Superior temporal gyrus (tissue), 1 donor: ENCODE measurements at regions not wholly inside any gene's neighbourhood (a gene's known extent, or its start where the extent isn't known, plus 50 kb on each side); places are given as distances from the start of the nearest gene placed in this dataset.

Experiments
- DNase-seq: peaks from one replicate; pipeline ENCODE4 v3.0.0-alpha.2; 2016; ENCODE audit errors: extremely low spot score

GRCh38 chr1:29712801-29713200 is 476.5 kb downstream of the PTPRU start:
- DNase-seq: no peak

GRCh38 chr1:29712284-29712651 is 475.9 kb downstream of the PTPRU start:
- DNase-seq: no peak

GRCh38 chr1:29711582-29712283 is 475.4 kb downstream of the PTPRU start:
- no peak for DNase-seq

DNA sequence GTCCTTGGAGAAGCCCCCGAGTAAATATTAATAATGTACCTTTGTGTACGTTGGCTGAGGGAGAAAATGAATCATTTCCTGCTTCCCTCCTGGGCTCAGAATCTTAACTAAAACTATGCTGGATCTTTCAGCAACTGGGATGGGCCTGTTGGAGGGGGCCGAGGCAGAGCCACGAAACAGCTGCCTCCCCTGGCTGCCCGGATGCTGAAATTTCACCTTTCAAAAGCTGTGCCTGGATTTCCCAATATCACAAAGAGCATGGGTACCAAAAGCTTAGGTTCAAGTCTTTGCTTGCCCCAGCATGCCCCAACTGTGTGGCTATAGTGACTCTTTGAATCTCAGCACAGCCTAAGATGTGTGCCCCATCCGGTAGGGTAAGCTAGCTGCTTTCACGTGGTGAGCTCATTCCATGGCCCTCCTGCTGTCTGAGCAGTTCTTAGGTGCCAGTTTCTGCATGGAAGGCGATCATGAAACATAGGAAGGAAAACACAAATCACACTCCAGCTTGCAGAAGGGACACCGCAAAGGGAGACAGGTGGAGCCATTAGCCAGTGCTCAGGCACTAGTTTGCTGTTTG is 473.5 kb downstream of the PTPRU start:
- no peak for DNase-seq

DNA sequence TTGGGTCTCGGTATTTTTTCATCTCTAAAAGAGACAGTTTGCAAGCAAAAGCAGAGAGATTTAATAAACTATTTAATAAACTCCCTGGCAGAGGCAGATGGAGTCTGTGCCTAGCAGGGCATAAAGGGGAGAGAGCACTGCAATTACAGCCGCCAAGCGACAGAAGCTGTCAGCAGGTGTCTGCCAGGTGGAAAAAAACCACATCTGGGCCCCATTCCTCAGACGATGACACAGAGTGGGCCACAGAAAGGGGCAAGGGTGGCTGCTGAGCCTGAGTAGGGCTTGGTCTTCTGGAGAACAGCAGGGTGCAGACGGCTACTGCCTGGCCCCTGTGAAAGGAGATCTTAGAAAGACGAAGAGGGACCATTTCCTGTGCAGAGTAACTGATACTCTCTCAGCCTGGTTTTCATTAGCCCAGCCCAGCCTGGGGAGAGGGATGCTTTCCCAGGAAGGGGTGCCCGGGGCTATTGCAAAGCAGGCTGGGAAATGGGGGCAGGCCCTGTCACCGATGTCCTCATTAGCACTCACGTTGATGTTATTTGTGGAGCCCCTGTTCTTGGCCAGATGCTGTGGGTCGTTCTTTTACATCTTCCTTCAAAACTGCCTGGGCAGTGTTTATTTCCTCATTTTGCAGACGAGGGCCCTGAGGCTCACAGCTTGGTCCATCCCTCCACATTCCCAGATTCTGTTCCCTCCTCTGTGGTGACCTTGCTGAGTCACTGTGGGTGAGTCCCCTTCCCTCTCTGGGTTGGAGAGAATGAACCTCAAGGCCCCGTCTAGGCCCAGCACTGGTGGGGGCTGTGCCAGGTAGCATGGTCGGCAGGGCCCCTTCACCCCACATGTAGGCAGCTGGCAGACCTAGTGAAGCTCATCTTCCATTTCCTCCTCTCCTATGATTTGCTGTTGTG is 472.7 kb downstream of the PTPRU start:
- no peak for DNase-seq

DNA sequence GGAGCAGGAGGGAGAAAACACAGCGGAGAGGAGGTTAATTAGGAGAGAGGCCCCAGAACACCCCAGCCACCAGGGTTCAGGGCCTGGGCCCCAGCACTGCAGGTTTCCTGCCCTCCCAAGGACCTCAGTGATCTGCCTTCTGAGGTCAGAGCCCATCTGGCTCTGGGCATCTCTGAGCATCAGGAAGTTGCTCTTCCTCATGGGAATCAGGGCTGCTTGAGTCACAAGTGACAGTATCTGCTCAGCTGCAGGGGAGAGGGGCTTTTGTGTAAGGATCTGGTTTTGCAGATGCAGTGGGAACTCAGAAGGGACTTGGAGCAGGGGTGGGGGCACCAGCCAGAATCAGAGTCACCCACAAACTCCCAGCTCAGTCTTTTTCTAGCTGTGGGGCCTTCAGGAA is 472.1 kb downstream of the PTPRU start:
- no peak for DNase-seq

DNA sequence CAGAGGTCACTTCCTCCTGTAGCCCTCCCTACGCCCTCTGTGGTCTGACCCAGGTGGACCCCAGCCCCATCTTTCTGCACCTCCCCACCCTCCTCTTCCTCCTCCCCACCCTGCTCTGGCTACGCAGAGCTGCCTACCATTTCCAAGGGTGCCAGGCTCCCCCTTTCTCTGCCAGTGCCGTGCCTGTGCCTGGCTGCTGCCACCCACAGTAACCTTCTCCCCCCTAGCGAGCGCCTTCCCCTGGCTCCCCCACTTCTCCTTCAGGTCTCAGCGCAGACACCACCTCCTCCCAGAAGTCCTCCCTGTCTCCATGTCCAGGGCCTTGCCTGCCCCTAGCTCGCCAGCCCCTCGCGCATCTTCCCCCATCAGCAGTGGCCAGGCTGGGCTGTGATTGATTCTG is 471.5 kb downstream of the PTPRU start:
- no peak for DNase-seq

DNA sequence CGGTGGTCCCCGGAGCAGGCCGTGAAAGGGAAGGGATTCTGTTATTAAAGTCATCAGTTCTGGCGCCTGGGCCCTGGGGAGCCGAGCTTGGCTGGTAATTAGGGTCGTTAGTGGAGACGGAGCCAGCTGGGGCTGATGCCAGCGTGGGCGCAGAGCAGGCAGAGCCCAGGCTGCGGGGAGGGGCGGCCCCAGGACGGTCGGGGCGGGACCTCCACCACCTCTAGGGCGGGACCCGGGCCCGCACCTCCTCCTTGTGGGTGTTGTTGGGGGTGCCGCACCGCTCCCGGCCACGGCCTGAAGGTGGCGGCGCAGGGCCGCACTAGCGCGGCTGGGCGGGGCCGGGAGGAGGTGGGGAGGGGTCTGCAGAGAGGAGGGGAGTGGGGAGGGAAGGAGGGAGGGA is 470.6 kb downstream of the PTPRU start:
- DNase-seq: no peak

GRCh38 chr1:29704430-29704829 is 468.1 kb downstream of the PTPRU start:
- DNase-seq: no peak

GRCh38 chr1:29703596-29704370 is 467.5 kb downstream of the PTPRU start:
- peak; percentile 51 for DNase-seq

DNA sequence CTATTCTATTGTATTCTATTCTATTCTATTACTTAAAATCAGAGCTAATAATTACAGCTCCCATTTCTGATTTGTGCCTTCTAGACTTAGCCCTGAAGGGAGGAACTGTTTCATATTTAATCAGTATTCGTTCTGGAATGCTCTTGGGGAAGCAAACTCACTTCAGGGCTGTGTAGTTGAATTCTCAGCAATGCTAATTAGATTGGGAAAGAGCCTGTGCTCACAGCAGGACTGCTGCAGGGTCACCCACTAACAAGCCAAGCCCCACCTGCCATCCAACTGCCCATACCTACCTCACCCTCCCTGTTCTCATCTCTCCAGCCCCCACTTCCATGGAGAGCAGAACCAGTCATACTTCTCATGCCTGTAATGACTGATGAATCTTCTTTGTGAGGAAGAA is 464.2 kb downstream of the PTPRU start:
- DNase-seq: no peak

DNA sequence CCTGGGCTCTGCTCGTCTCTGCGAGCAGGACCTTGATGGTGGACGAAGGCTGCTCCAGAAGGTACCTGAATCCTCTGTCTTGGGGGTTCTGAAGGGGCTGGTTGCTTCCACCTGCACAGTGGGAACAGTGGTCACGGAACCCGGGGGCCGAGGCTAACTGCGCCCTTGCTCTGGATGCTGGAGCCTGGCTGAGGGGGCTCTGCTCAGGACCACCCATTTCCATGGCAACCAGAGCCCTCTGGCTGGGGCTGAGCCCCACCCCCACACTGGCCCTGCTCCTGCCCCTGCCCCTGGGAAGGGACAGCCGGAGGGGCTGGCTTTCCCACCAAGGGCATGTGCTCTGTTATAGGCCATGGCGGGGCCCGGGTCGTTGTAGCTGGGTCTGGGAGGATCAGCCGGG is 462.3 kb downstream of the PTPRU start:
- DNase-seq: no peak

- no peak for DNase-seq
These were observed 461.7 kb downstream of the PTPRU start for GRCh38 chr1:29698033-29698432.

GRCh38 chr1:29697391-29697780 is 461.1 kb downstream of the PTPRU start:
- no peak for DNase-seq

DNA sequence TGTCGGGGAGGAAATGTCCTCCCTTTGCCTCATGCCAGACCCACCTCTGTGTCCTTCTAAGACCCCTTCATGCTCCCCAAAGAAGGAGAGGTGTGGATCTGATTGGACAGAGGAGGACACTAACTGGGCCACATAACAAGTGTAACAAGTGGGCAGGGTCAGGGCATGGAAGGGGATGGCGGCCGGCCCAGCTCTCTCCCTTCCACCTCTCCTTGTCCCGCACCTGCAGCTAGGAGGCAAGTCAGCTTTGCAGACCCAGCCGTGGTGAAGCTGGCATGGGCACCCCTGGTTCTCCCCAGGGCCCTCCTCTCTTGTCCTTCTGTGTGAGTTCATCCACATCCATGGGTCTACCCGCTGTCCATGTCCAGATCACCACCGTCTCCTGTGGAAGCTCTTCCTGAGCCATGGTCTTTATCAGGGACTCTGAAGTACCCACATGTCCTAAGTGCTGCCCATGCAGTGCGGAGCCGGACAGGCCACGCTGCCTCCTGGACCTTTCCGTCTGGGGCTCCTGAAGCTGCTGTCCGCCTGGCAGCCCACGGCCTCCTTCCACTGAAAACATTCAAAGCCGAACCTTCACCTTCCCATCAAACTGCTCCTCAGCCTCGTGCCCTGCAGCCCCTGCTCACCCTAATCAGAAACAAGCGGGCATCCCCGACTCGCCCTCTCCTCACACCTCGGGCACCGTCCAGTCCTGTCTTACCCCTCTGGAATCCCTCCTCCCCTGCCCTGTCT is 460.5 kb downstream of the PTPRU start:
- DNase-seq: no peak

GRCh38 chr1:29695803-29696202 is 459.5 kb downstream of the PTPRU start:
- no peak for DNase-seq

GRCh38 chr1:29695036-29695435 is 458.7 kb downstream of the PTPRU start:
- DNase-seq: no peak

DNA sequence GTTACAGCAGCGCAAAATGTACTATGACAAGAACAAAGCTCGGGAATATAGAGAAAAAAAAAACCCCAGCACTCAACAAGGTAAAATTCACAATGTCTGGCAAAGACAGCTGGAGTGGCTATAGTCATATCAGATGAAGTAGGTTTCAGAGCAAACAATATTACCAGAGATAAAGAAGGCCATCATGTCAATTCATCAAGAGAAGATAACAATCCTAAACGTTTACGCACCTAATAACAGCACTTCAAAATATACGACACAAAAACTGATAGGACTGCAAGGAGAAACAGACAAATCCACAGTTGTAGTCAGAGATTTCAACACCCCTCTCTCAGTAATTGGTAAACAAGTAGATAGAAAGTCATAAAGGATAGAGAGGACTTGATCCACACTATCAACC is 455.2 kb downstream of the PTPRU start:
- DNase-seq: no peak

GRCh38 chr1:29690156-29690555 is 453.8 kb downstream of the PTPRU start:
- no peak for DNase-seq

- DNase-seq: no peak
These were observed 453.2 kb downstream of the PTPRU start for GRCh38 chr1:29689372-29690030.
